Gastrocnemius medialis (tissue), 4 donors: ENCODE measurements at regions not wholly inside any gene's neighbourhood (a gene's known extent, or its start where the extent isn't known, plus 50 kb on each side); places are given as distances from the start of the nearest gene placed in this dataset.

Experiments used
- ATAC-seq, 2 donors: fragments of 150-250 bp; one replicate each; pipeline ENCODE4 v1.9.1; 2016
- DNase-seq, 2 donors: peaks; one replicate each; pipeline ENCODE4 v3.0.0-alpha.2; 2019
- H3K27ac ChIP-seq, 4 donors: fragments of 200-600 bp; sonication (generic); 1 replicate in 1 of 4; 2 replicates in 3 of 4; pipeline ENCODE4 v1.5.1; 2016 to 2018; ENCODE audit warnings: mild to moderate bottlenecking in 2 of 4, moderate library complexity in 1 of 4
- H3K27me3 ChIP-seq, 3 donors: fragments of 200-600 bp; sonication (generic) in 2 of 3; 1 replicate in 1 of 3; 2 replicates in 2 of 3; pipeline versions ENCODE4 v1.5.1 to v1.6.0; 2016 to 2019; ENCODE audit warnings: mild to moderate bottlenecking in 1 of 3, moderate library complexity in 1 of 3
- H3K36me3 ChIP-seq, 2 donors: fragments of 200-600 bp; sonication (generic) in 1 of 2; one replicate each; pipeline ENCODE4 v1.5.1; 2017 to 2018
- H3K4me1 ChIP-seq, 2 donors: fragments of 200-600 bp; sonication (generic) in 1 of 2; one replicate each; pipeline ENCODE4 v1.5.1; 2016 to 2017; ENCODE audit warnings: mild to moderate bottlenecking in 2 of 2
- H3K4me3 ChIP-seq, 4 donors: fragments of 200-600 bp; sonication (generic) in 3 of 4; 1 replicate in 1 of 4; 2 replicates in 3 of 4; pipeline ENCODE4 v1.5.1; 2016 to 2019; ENCODE audit warnings: mild to moderate bottlenecking in 2 of 4
- H3K9me3 ChIP-seq, 3 donors: fragments of 200-600 bp; sonication (generic) in 2 of 3; 1 replicate in 1 of 3; 2 replicates in 2 of 3; pipeline ENCODE4 v1.5.1; 2016 to 2019
- CTCF ChIP-seq, 5 experiments: fragments of 450-650 bp in 3 of 5; fragments of 200-600 bp in 2 of 5; sonication (generic) in 2 of 5; IDR thresholded peaks in 4 of 5; conservative IDR thresholded peaks in 1 of 5; 1 replicate in 4 of 5; 2 replicates in 1 of 5; pipeline ENCODE4 v1.5.1; 2016 to 2019; ENCODE audit warnings: antibody characterized with exemption in 5 of 5, mild to moderate bottlenecking in 3 of 5, moderate library complexity in 3 of 5
- POLR2A ChIP-seq, 2 donors: fragments of 450-650 bp; IDR thresholded peaks; one replicate each; pipeline ENCODE4 v1.6.1; 2017; ENCODE audit warnings: antibody characterized with exemption in 2 of 2, mild to moderate bottlenecking in 2 of 2, moderate library complexity in 2 of 2
- in situ Hi-C, 4 donors: fragments of 200-750 bp; cut with MboI; loops; one replicate each; pipeline versions ENCODE4 v1.15.0 to v1.8.0; 2017; ENCODE audit warnings: low sequenced_read_pairs in 4 of 4
- intact Hi-C: fragments of 100-400 bp; cut with DNase I; formaldehyde crosslinking; loops from one replicate; pipeline ENCODE4 v1.15.1; 2023; ENCODE audit warnings: low total_unique reads

- Histone ChIP-seq H3K9me3 (no peaks in the 10 kb centered on the region), H3K36me3 (no peaks in the 10 kb centered on the region), H3K27ac (no peak overlapping the region), H3K4me3 (no peak overlapping the region), H3K27me3 (no peaks in the 10 kb centered on the region), H3K4me1 (no peaks in the 10 kb centered on the region)
- ATAC-seq (no peak), DNase-seq (no peak)
- TF ChIP-seq POLR2A (IDR thresholded peaks at IDR 0.05) (no peak), CTCF (IDR thresholded peaks at IDR 0.05 in 4 of 5, conservative IDR thresholded peaks at IDR 0.05 in 1 of 5) (no peak)
- in situ Hi-C loops (no loop called here), intact Hi-C loops (no loop called here)
These were observed 89.8 kb upstream of the TENT5A start for GRCh38 chr6:81842254-81842653.

- no peak for TF ChIP-seq CTCF (IDR thresholded peaks at IDR 0.05 in 4 of 5, conservative IDR thresholded peaks at IDR 0.05 in 1 of 5)
- no peak for TF ChIP-seq POLR2A (IDR thresholded peaks at IDR 0.05)
- no peaks in the 10 kb centered on the region for H3K27me3 ChIP-seq
- H3K4me3 ChIP-seq: no peak overlapping the region
- H3K4me1 ChIP-seq: no peaks in the 10 kb centered on the region
- no peak for DNase-seq
- no peak for ATAC-seq
- no peaks in the 10 kb centered on the region for H3K36me3 ChIP-seq
- H3K9me3 ChIP-seq: no peaks in the 10 kb centered on the region
- H3K27ac ChIP-seq: no peak overlapping the region
- intact Hi-C loops (no loop called here), in situ Hi-C loops (no loop called here)
These were observed 86.4 kb upstream of the TENT5A start for GRCh38 chr6:81838724-81839426.

GRCh38 chr6:81838031-81838430 lies 85.5 kb upstream of the TENT5A start:
- in situ Hi-C loops: no loop called here
- intact Hi-C loops: no loop called here
- no peak for DNase-seq
- H3K27ac ChIP-seq: no peak overlapping the region
- H3K4me3 ChIP-seq: no peak overlapping the region
- H3K36me3 ChIP-seq: no peaks in the 10 kb centered on the region
- H3K4me1 ChIP-seq: no peaks in the 10 kb centered on the region
- no peaks in the 10 kb centered on the region for H3K9me3 ChIP-seq
- TF ChIP-seq CTCF (IDR thresholded peaks at IDR 0.05 in 4 of 5, conservative IDR thresholded peaks at IDR 0.05 in 1 of 5) (no peak), POLR2A (IDR thresholded peaks at IDR 0.05) (no peak)
- H3K27me3 ChIP-seq: no peaks in the 10 kb centered on the region
- ATAC-seq: no peak

GRCh38 chr6:81834141-81834681 lies 81.7 kb upstream of the TENT5A start:
- Histone ChIP-seq H3K4me1 (no peaks in the 10 kb centered on the region), H3K27me3 (no peaks in the 10 kb centered on the region), H3K27ac (no peak overlapping the region), H3K4me3 (no peak overlapping the region), H3K36me3 (no peaks in the 10 kb centered on the region), H3K9me3 (no peaks in the 10 kb centered on the region)
- TF ChIP-seq CTCF (IDR thresholded peaks at IDR 0.05 in 4 of 5, conservative IDR thresholded peaks at IDR 0.05 in 1 of 5) (no peak), POLR2A (IDR thresholded peaks at IDR 0.05) (no peak)
- ATAC-seq (no peak), DNase-seq (no peak)
- intact Hi-C loops (no loop called here), in situ Hi-C loops (no loop called here)

GRCh38 chr6:81832304-81832703 lies 79.8 kb upstream of the TENT5A start:
- intact Hi-C loops (no loop called here), in situ Hi-C loops (no loop called here)
- Histone ChIP-seq H3K9me3 (no peaks in the 10 kb centered on the region), H3K27me3 (no peaks in the 10 kb centered on the region), H3K27ac (no peak overlapping the region), H3K4me3 (no peak overlapping the region), H3K4me1 (no peaks in the 10 kb centered on the region), H3K36me3 (no peaks in the 10 kb centered on the region)
- no peak for DNase-seq
- TF ChIP-seq POLR2A (IDR thresholded peaks at IDR 0.05) (no peak), CTCF (IDR thresholded peaks at IDR 0.05 in 4 of 5, conservative IDR thresholded peaks at IDR 0.05 in 1 of 5) (no peak)
- no peak for ATAC-seq
